Esophagus muscularis mucosa (tissue), 4 donors: ENCODE measurements at regions not wholly inside any gene's neighbourhood (a gene's known extent, or its start where the extent isn't known, plus 50 kb on each side); places are given as distances from the start of the nearest gene placed in this dataset.

Experiments
- DNase-seq: peaks from one replicate; pipeline ENCODE4 v3.0.0-alpha.2; 2017; ENCODE audit errors: extremely low spot score
- H3K27ac ChIP-seq, 4 donors: fragments of 200-600 bp; sonication (generic); replicated peaks in 1 of 4; 1 replicate in 3 of 4; 2 replicates in 1 of 4; pipeline ENCODE4 v1.5.1; 2016 to 2019; ENCODE audit warnings: mild to moderate bottlenecking in 1 of 4
- H3K27me3 ChIP-seq, 4 donors: fragments of 200-600 bp; sonication (generic); one replicate each; pipeline versions ENCODE4 v1.5.1 to v1.6.0; 2016 to 2019
- H3K36me3 ChIP-seq, 4 donors: fragments of 200-600 bp; sonication (generic); one replicate each; pipeline ENCODE4 v1.5.1; 2016 to 2019
- H3K4me1 ChIP-seq, 4 donors: fragments of 200-600 bp; sonication (generic); one replicate each; pipeline ENCODE4 v1.5.1; 2016 to 2019
- H3K4me3 ChIP-seq, 4 donors: fragments of 200-600 bp; sonication (generic); 1 replicate in 2 of 4; 2 replicates in 2 of 4; pipeline ENCODE4 v1.5.1; 2016 to 2019; ENCODE audit warnings: mild to moderate bottlenecking in 4 of 4, moderate library complexity in 1 of 4
- H3K9me3 ChIP-seq, 4 donors: fragments of 200-600 bp; sonication (generic); 1 replicate in 3 of 4; 2 replicates in 1 of 4; pipeline ENCODE4 v1.5.1; 2016 to 2019
- CTCF ChIP-seq, 3 experiments: fragments of 200-600 bp in 2 of 3; fragments of 450-650 bp in 1 of 3; sonication (generic) in 2 of 3; IDR thresholded peaks; one replicate each; pipeline ENCODE4 v1.5.1; 2017 to 2019; ENCODE audit warnings: antibody characterized with exemption in 3 of 3, mild to moderate bottlenecking in 2 of 3, moderate library complexity in 1 of 3
- EP300 ChIP-seq: sonication (generic); formaldehyde crosslinking; IDR thresholded peaks from one replicate; pipeline ENCODE4 v1.6.1; 2017; ENCODE audit warnings: antibody characterized with exemption
- POLR2A ChIP-seq: fragments of 450-650 bp; IDR thresholded peaks from one replicate; pipeline ENCODE4 v1.6.1; 2017; ENCODE audit warnings: antibody characterized with exemption, moderate library complexity, mild to moderate bottlenecking, low read depth
- POLR2AphosphoS5 ChIP-seq, 2 donors: sonication (generic); formaldehyde crosslinking; IDR thresholded peaks; one replicate each; pipeline ENCODE4 v1.6.1; 2017; ENCODE audit warnings: antibody characterized with exemption in 2 of 2
- WGBS: methylation state at CpG from one replicate; pipeline ENCODE4 v1.1.5; 2018; 5-methylcytosine and 5-hydroxymethylcytosine counted together
- intact Hi-C: fragments of 100-400 bp; cut with DNase I; formaldehyde crosslinking; loops from one replicate; pipeline ENCODE4 v1.15.1; 2023

- Histone ChIP-seq H3K27ac (no peak overlapping the region), H3K4me3 (no peak overlapping the region), H3K4me1 (no peaks in the 10 kb centered on the region), H3K27me3 (no peaks in the 10 kb centered on the region), H3K36me3 (no peaks in the 10 kb centered on the region), H3K9me3 (peaks cover 0 to 12% (median 0%) of the 10 kb centered on the region in 4 donors)
- 54% methylated on average over 1 of the region's 1 CpG for WGBS
- intact Hi-C loops: no loop called here
- no peak for DNase-seq
- TF ChIP-seq POLR2AphosphoS5 (IDR thresholded peaks at IDR 0.05): no peak
- TF ChIP-seq EP300: no peak
These were observed 860.6 kb downstream of the TFAP2A start for GRCh38 chr6:9554323-9554722.

- no peak for TF ChIP-seq POLR2A
- no peak for TF ChIP-seq EP300
- TF ChIP-seq CTCF (IDR thresholded peaks at IDR 0.05): no peak
- TF ChIP-seq POLR2AphosphoS5 (IDR thresholded peaks at IDR 0.05): no peak
- 46% methylated on average over 1 of the region's 1 CpG for WGBS
- DNase-seq: no peak
- Histone ChIP-seq H3K9me3 (peaks cover 0 to 12% (median 0%) of the 10 kb centered on the region in 4 donors), H3K4me3 (no peak overlapping the region), H3K36me3 (no peaks in the 10 kb centered on the region), H3K27ac (no peak overlapping the region), H3K4me1 (no peaks in the 10 kb centered on the region), H3K27me3 (no peaks in the 10 kb centered on the region)
- intact Hi-C loops: no loop called here
These were observed 861.9 kb downstream of the TFAP2A start for GRCh38 chr6:9553002-9553401.

- TF ChIP-seq POLR2AphosphoS5 (IDR thresholded peaks at IDR 0.05) (no peak), CTCF (IDR thresholded peaks at IDR 0.05) (no peak), POLR2A (no peak), EP300 (no peak)
- no peaks in the 10 kb centered on the region for H3K9me3 ChIP-seq
- intact Hi-C loops: no loop called here
- no peaks in the 10 kb centered on the region for H3K4me1 ChIP-seq
- whole genome bisulfite sequencing: 79% methylated on average over 5 of the region's 5 CpGs
- no peaks in the 10 kb centered on the region for H3K27me3 ChIP-seq
- no peak for DNase-seq
- no peak overlapping the region for H3K27ac ChIP-seq
- H3K36me3 ChIP-seq: no peaks in the 10 kb centered on the region
- no peak overlapping the region for H3K4me3 ChIP-seq
These were observed 871.2 kb downstream of the TFAP2A start for GRCh38 chr6:9543649-9544048.

- intact Hi-C loops: loop anchor here (2.0 kb wide), 1 partner anchor 888 kb away; no protein-coding TSS in a partner anchor
- no peak overlapping the region for H3K27ac ChIP-seq
- no peak for DNase-seq
- no peak overlapping the region for H3K4me3 ChIP-seq
- no peaks in the 10 kb centered on the region for H3K27me3 ChIP-seq
- WGBS: 49% methylated on average over 2 of the region's 2 CpGs
- no peaks in the 10 kb centered on the region for H3K36me3 ChIP-seq
- H3K9me3 ChIP-seq: no peaks in the 10 kb centered on the region
- TF ChIP-seq CTCF (IDR thresholded peaks at IDR 0.05): peak; percentile 39 to 67 (median 51)
- no peak for TF ChIP-seq POLR2A
- H3K4me1 ChIP-seq: no peaks in the 10 kb centered on the region
These were observed 874.2 kb downstream of the TFAP2A start for GRCh38 chr6:9540534-9541126.

GRCh38 chr6:9540126-9540525 is 874.7 kb downstream of the TFAP2A start:
- no peak overlapping the region for H3K27ac ChIP-seq
- H3K4me1 ChIP-seq: no peaks in the 10 kb centered on the region
- no peaks in the 10 kb centered on the region for H3K27me3 ChIP-seq
- no peaks in the 10 kb centered on the region for H3K9me3 ChIP-seq
- TF ChIP-seq EP300: no peak
- TF ChIP-seq POLR2AphosphoS5 (IDR thresholded peaks at IDR 0.05): no peak
- no peak for TF ChIP-seq CTCF (IDR thresholded peaks at IDR 0.05)
- TF ChIP-seq POLR2A: no peak
- intact Hi-C loops: loop anchor here (2.0 kb wide), 1 partner anchor 889 kb away; no protein-coding TSS in a partner anchor
- H3K36me3 ChIP-seq: no peaks in the 10 kb centered on the region
- DNase-seq: no peak
- no peak overlapping the region for H3K4me3 ChIP-seq
